Daoy (cell line): ENCODE measurements at regions not wholly inside any gene's neighbourhood (a gene's known extent, or its start where the extent isn't known, plus 50 kb on each side); places are given as distances from the start of the nearest gene placed in this dataset.
"Not testable (repeated sequence)": the region's sequence is repeated elsewhere in the genome, so short reads cannot be mapped to it uniquely, and the experiment has no call there.

Source experiments
- DNase-seq: peaks from one replicate; pipeline ENCODE4 v3.0.0-alpha.2; 2015; ENCODE audit warnings: low read depth

DNA sequence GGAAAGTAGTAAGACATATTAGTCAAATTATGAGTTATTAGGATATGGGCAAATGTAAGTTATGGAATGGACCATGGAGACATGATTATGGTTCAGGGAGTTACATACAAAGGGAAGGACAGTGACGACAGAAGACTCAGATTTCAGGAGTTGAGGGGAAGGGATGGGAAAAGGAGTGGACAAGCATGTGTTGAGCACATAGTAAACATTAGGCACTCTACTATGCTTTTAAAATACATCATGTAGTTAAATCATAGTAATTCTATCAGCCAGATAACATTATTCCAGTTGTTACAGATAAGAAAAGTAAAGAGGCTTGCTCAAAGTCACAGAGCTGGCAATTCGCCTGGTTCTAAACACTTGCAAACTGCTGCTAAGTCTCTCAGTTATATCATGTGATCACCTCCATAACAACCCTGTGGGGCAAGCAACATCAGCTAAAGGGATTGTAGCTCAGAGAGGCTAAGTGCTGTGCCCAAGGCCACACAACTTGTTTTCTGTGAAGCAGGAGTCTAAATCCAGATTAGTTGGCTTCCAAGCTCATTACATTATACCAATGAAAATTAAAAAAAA lies 115.2 kb upstream of the MDFIC start:
- DNase-seq: no peak

DNA sequence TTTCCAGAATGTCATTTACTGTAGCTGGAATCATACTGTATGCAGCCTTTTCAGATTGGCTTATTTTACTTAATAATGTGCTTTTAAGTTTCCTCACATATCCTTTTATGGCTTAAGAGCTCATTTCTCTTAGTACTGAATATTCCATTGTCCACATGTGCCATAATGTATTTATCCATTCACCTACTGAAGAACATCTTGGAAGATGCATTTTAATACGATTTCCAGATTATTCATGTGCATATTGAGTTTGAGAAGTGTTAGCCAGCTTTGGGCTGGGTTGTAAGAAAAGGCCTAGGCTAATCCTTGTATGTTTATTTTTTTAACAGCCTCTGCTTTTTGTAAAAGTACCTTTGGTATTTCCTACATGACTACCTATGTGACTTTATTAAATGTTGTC lies 109.3 kb upstream of the MDFIC start:
- DNase-seq: no peak

DNA sequence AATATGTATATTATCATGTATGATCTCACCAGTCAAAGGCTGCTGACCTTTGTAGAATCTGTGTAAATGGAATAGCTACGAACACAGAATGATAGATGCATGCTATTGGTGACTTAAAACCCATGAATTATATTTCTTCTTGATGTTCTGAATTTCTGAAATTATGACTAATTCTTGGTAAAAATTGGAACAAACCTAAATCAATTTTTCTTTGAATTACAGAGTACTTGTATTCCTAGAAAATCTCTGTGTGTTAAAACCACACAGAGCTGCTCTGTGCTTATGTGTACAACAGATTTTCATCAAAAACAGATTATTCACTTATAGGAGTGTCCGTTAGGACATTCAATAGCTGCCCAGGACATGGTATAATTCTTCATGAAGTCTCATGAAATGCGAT lies 108.3 kb upstream of the MDFIC start:
- DNase-seq: no peak

- DNase-seq: not testable (repeated sequence)
Observed at GRCh38 chr7:114817036-114817435, 104.9 kb upstream of the MDFIC start.

DNA sequence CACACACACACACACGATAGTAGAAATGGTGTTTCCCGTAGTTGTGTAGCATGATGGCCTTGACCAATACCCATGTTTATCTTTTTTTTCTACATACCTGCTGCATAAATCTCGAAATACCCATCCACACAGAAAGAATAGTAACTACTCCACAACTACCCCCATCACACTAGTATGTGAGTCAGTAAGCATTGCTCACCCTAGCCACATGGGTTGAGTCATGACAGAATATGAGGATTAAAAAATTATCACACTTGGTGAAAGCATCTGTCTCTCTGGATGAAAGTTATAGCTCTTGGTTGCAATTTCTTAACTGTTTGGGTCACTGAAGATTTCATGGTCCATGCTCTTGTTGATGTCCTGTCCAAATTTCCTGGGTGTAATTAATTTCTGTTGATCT lies 103.4 kb upstream of the MDFIC start:
- peak; percentile 82 for DNase-seq

DNA sequence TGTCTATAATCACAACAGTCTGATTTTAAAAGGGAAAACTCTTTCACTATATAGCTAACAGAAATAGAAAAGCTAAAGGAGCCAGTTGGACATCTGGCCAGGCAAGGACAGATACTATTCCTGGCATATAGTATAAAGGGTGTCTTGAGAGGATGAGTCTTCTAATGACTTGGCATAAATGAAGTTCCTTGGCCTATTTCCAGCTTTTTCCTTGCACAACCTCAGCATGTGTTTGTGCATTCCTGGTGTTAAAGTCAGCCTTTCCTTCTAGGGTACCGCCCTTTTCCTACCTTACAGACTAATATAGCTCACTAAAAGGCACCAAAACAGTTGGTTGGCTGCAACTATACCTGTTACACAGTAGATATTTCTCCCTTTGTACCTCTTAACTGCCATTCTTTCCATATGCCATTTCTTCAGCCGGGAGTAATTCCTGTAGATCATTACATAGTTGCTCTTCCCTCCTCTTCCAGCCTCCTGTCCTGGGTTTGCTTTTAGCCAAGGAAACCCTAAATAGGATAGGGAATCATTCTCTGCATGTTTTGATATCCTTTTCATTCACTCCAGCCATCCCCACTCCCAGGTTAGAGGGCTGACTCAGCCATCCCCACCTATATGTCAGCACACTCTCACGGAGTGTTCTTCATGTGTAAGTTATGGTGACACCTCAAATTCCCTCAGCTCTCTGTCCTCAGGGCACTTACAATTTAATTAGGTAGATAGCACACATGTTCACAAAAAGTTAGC lies 102.1 kb upstream of the MDFIC start:
- peak; percentile 95 for DNase-seq

DNA sequence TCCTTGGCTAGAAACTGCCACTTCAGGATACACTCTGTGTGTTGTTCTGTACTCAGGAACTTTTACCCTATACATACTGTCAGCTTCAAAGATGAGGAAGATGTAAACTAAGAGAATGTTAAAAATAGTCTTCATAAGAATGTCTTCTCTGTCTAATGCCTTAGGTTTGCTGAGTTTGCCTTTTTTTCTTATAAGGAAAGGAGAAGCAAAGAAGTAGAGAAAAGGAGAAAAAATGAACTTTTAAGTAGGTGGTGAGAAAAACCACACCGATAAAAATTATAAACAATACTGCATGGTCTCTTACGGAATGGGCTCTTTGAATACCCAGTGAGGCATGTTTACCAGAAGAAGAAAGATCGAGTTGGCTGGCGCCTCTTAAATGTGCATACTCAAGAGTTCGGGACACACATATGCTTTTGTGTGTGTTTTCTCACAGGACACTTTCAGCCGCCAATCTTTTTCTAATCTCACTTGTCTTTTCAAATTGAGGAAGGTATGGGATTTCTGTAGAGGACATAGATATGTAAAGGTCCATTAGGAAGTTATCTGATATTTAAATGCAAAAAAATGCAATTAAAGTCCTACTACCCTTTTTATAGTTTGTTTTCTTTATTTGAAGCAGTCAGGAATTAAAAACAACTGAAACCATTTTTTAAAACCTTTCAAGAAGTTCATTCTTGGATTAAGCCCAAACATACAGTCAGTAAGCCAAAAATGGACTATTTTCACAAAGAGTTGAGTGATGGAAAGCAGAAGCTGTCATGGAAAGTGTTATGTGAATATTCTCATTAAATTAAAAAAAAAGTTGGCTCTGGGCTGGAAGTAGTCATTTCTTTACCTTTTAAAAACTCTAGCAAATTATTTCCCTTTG lies 100.6 kb upstream of the MDFIC start:
- DNase-seq: no peak

GRCh38 chr7:114822131-114822530 lies 99.8 kb upstream of the MDFIC start:
- DNase-seq: no peak

DNA sequence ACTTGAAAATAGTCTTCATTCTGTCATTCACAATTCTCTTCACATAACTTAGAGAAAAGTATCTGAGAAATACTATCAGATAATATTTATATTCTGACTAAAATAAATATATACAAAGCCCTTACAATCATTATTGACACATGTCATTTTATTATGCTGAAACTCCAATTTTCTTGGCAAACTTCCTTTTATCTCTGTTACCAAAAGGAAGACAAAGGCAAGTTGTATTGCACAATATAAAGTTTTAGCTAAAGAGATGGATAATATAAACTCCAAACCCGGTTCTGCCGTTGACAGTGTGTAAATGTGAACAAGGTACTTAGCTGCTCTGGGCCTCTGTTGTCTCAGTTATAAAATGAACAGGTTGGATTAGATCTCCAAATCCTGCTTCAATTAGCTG lies 99.0 kb upstream of the MDFIC start:
- DNase-seq: no peak

DNA sequence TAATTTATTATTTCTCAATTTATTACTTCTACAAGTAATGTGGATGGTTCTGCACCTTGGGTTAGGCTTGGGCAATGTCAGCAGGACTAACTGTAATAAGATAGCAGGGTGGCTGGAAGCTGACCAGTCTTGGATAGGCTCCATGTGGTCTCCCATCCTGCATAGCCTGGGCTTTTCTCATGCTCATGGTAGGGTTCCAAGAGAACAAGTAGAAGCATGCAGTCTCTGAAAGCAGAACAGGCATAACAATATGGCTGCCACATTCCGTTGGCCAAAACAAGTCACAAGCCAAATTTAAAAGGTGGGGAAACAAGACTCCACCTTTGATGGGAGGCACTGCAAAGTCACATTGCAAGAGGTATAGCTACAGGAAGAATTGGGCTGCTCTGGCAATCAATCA lies 98.6 kb upstream of the MDFIC start:
- no peak for DNase-seq

- no peak for DNase-seq
Observed at GRCh38 chr7:114825423-114825951, 96.4 kb upstream of the MDFIC start.

DNA sequence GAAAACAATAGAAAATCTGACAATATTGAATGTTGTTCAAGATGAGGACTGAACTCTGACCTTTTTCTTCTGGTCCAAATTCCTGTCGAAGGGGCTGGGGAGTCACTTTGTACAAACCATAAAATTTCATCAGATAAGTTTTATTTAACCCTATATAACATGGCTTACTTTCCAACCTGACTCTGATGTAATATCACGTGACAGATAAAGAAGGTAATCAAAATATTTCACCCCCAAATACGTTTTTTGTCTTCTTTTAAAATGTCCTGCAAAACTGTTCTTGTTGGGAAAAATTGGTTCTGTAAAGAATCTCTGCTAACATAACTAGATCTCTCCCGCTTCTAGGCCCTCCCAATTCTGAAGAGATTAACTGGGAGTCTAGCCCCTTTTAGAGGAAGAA lies 90.9 kb upstream of the MDFIC start:
- DNase-seq: no peak

- no peak for DNase-seq
Observed at GRCh38 chr7:114832906-114833595, 88.8 kb upstream of the MDFIC start.

GRCh38 chr7:114835303-114835702 lies 86.6 kb upstream of the MDFIC start:
- DNase-seq: no peak

GRCh38 chr7:114835861-114836260 lies 86.0 kb upstream of the MDFIC start:
- no peak for DNase-seq

DNA sequence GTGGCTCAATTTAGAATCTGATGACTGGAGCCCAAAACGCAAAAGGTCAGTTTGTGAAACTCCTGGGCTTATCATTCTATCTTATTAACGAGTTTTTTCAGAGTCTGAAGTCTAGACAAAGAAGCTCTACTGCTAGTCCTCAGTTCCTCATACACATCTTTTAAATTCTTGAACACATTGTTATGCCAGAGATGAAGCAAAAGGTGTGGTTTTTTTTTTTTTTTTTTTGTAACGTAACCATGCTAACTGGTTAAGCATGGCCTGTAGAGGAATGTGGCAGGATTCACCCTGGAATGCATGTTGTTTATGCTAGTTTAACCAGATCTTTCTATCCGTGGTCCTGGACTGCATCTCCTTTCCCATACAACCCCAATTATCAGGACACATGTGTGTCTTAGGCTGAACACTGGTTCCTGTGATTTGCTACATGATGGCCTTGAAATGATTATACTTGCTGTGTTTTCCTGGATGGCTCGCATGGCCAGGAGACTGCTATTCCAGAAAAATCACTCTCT lies 79.3 kb upstream of the MDFIC start:
- no peak for DNase-seq

- no peak for DNase-seq
Observed at GRCh38 chr7:114843102-114843501, 78.8 kb upstream of the MDFIC start.

GRCh38 chr7:114851406-114852061 lies 70.4 kb upstream of the MDFIC start:
- no peak for DNase-seq

- no peak for DNase-seq
Observed at GRCh38 chr7:114852293-114852692, 69.6 kb upstream of the MDFIC start.

GRCh38 chr7:114853189-114853588 lies 68.7 kb upstream of the MDFIC start:
- no peak for DNase-seq

DNA sequence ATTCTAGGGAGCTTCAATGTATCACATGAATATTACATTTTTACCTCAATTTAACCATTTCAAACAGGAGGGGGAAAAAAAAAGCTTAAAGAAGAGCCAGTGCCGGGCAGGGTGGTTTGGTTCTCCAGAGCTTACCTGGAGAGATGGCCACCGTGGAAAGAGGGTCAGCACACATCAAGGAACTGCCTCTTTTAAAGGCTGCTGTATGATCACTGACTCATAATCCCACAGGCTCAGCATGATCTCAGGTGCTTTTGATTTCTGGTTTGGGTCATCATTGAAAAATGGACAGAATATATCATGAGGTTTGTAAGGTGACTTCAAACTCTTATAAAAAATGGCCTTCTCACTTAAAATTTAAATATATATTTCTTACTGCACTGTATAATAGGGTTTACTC lies 67.5 kb upstream of the MDFIC start:
- no peak for DNase-seq
